ENCODE measurements at regions not wholly inside any gene's neighbourhood (a gene's known extent, or its start where the extent isn't known, plus 50 kb on each side); places are given as distances from the start of the nearest gene placed in this dataset.

DNA sequence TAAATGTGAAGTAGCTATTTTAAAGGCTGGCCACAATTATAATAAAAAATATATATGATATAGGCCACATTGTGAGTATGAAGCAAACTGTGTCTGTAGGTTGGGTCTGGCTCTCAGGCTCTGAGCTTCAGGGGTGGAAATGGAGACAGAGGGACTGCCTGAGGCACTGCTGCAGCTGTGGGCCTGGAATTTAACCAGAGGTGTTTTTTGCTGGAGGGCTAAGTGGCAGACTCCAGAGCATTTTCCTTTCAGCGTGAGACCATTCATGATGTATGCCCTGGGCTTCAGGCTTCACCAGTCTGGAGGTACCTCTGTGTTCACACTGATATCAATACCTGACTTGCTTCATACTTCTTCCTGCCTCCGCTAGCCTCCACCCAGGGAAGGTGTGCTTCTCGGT is 64.9 kb upstream of the IL12B start:
- WGBS, 2 donors = 87 to 91% methylated on average over 3 of the region's 3 CpGs
- DNase-seq (no peak), ATAC-seq (no peak)
- Histone ChIP-seq H3K4me3 (no peak overlapping the region), H3K9me3 (no peaks in the 10 kb centered on the region), H3K27ac (no peak overlapping the region), H3K4me1 (no peaks in the 10 kb centered on the region), H3K27me3 (peaks cover 0 to 7% (median 0%) of the 10 kb centered on the region in 7 donors), H3K36me3 (no peaks in the 10 kb centered on the region)
- TF ChIP-seq, protein P1, sequence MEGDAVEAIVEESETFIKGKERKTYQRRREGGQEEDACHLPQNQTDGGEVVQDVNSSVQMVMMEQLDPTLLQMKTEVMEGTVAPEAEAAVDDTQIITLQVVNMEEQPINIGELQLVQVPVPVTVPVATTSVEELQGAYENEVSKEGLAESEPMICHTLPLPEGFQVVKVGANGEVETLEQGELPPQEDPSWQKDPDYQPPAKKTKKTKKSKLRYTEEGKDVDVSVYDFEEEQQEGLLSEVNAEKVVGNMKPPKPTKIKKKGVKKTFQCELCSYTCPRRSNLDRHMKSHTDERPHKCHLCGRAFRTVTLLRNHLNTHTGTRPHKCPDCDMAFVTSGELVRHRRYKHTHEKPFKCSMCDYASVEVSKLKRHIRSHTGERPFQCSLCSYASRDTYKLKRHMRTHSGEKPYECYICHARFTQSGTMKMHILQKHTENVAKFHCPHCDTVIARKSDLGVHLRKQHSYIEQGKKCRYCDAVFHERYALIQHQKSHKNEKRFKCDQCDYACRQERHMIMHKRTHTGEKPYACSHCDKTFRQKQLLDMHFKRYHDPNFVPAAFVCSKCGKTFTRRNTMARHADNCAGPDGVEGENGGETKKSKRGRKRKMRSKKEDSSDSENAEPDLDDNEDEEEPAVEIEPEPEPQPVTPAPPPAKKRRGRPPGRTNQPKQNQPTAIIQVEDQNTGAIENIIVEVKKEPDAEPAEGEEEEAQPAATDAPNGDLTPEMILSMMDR (IDR thresholded peaks at IDR 0.05) = no peak
- intact Hi-C loops (cut with DNase I) = no loop called here

DNA sequence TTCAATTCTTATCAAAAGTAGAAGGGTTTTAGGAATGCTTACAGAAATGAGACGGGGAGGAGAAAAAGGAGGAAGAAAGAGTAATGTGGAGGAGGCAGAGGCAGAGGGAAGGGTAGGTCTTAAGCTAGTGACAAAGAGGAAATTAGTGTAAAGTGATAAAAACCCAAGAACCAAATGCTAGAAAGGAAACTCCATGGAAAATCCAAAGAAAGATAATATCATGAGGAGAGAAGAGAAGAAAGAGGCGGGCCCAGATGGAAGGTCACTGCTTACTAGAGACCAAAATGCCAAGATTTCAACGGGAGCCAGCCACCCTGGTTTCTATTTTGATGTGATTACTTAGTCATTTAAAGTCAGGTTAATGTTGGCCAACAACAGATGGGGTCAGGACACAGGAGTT is 68.6 kb upstream of the IL12B start:
- intact Hi-C loops (cut with DNase I) = no loop called here
- no peak overlapping the region for H3K4me3 ChIP-seq
- H3K4me1 ChIP-seq = peaks cover 0 to 5% (median 0%) of the 10 kb centered on the region in 9 donors
- TF ChIP-seq, protein P1 (IDR thresholded peaks at IDR 0.05) = no peak
- H3K9me3 ChIP-seq = no peaks in the 10 kb centered on the region
- DNase-seq = no peak
- no peak for ATAC-seq
- 60 to 61% methylated on average over 3 of the region's 3 CpGs for WGBS, 2 donors
- peaks cover 0 to 11% (median 0%) of the 10 kb centered on the region in 7 donors for H3K27me3 ChIP-seq
- no peak overlapping the region for H3K27ac ChIP-seq
- no peaks in the 10 kb centered on the region for H3K36me3 ChIP-seq

DNA sequence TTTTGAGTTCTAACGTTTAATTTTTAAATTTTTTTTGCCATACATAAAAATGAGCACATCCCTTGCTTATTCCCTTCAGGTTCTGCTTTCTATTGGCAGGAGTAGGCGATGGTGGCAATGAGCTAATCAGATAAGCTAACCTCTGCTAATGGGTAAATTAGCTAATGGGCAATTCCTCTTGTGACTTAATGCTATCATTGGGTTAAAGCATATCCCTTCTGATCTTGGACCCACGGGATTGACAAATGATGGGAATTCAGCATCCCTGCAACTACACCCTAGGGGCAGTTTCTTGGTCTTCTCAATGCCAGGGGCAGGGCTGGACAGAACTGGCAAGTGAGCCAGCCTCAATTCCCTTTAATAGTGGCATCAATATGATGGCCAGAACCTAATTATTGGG is 70.2 kb upstream of the IL12B start:
- no peaks in the 10 kb centered on the region for H3K9me3 ChIP-seq
- H3K27me3 ChIP-seq = peaks cover 0 to 10% (median 5%) of the 10 kb centered on the region in 7 donors
- H3K27ac ChIP-seq = no peak overlapping the region
- intact Hi-C loops (cut with DNase I) = no loop called here
- H3K4me3 ChIP-seq = no peak overlapping the region
- no peak for DNase-seq
- H3K4me1 ChIP-seq = peaks cover 0 to 5% (median 0%) of the 10 kb centered on the region in 9 donors
- WGBS, 2 donors = 72 to 87% methylated on average over 3 of the region's 3 CpGs
- no peaks in the 10 kb centered on the region for H3K36me3 ChIP-seq
- TF ChIP-seq, protein P1 (IDR thresholded peaks at IDR 0.05) = no peak
- no peak for ATAC-seq

DNA sequence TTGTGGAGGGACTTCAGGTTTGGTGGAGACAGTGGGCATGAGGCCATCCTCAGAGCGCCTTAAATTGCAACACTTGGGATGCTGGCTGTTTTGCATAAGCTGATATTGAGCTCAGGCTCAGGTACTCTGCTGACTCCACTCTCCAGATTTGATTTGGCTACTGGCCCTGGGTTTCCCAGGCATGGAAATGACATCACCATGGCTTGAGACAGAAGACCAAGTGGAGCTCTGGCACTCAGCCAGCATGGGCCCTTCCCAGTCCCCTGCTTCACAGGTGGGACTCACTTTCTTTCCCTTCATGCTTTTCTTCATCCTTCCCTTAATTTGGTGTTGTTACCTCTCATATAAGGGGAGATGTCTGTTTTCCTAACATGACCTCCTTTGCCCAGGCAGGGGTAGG is 72.0 kb upstream of the IL12B start:
- no peak for ATAC-seq
- no peak for DNase-seq
- H3K27me3 ChIP-seq = peaks cover 0 to 12% (median 5%) of the 10 kb centered on the region in 7 donors
- peaks cover 0 to 5% (median 0%) of the 10 kb centered on the region in 9 donors for H3K4me1 ChIP-seq
- no peak overlapping the region for H3K27ac ChIP-seq
- H3K9me3 ChIP-seq = no peaks in the 10 kb centered on the region
- 73 to 88% methylated on average over 1 of the region's 1 CpG for WGBS, 2 donors
- TF ChIP-seq, protein P1 (IDR thresholded peaks at IDR 0.05) = no peak
- no peak overlapping the region for H3K4me3 ChIP-seq
- intact Hi-C loops (cut with DNase I) = no loop called here
- no peaks in the 10 kb centered on the region for H3K36me3 ChIP-seq

Measured in heart right ventricle (tissue), 16 donors.